ENCODE measurements at regions not wholly inside any gene's neighbourhood (a gene's known extent, or its start where the extent isn't known, plus 50 kb on each side); places are given as distances from the start of the nearest gene placed in this dataset.

DNA sequence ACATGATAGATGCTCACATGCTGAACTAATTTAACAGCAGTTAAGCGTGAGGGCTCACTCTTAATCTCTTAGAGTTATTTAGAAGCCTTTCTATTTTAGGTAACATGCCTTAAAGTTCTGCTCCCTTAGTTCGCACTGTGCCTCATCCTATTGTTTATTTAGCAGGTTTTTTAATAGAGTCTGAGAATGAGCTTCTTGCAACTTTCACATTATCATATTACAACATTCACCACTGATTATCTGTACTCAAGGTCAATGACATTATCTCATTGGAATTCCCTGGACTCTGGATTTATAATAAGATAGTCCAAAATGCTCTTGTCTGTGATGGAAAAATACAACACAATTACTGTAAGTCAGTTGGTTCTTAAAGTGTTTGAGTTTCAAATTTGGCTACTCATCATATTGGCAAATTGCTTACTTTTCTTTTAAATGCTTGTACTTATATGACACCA, 183.6 kb upstream of the SLC38A2 start:
- Histone ChIP-seq H3K4me1 (ENCODE audit: control insufficient read depth, extremely low read depth, insufficient read depth, low read length) (peaks cover 18% of the 10 kb centered on the region), H3K9me3 (ENCODE audit: control insufficient read depth, insufficient read depth, low read depth, low read length) (no peaks in the 10 kb centered on the region), H3K4me3 (replicated peaks in 1 of 4; ENCODE audit: control extremely low read depth in 1 of 4, insufficient read depth in 1 of 4, low read depth in 3 of 4, low read length in 4 of 4) (peak overlapping the region in 3 of 4 experiments; percentile 5 to 44 (median 27)), H3K9ac (ENCODE audit: insufficient read depth, low read length) (peak overlapping the region; percentile 40), H3K36me3 (ENCODE audit: control insufficient read depth, insufficient read depth, low read length) (no peaks in the 10 kb centered on the region), H4K20me1 (ENCODE audit: control insufficient read depth, extremely low read depth, insufficient read depth, low read length) (no peaks in the 10 kb centered on the region), H3K4me2 (ENCODE audit: extremely low read depth, insufficient read depth, low read length) (peak overlapping the region; percentile 61), H3K79me2 (ENCODE audit: control insufficient read depth, insufficient read depth, low read length) (no peaks in the 10 kb centered on the region), H2AFZ (ENCODE audit: low read length) (no peak overlapping the region), H3K27ac (ENCODE audit: insufficient read depth, low read length) (peak overlapping the region; percentile 91), H3K27me3 (ENCODE audit: control insufficient read depth, insufficient read depth, low read length) (no peaks in the 10 kb centered on the region)
- peak; percentile 96 to 98 for DNase-seq (ENCODE audit: low read depth in 2 of 2)
- TF ChIP-seq EZH2 (IDR thresholded peaks at IDR 0.05; ENCODE audit: low read length, missing control alignments) = no peak
- TF ChIP-seq, protein P1, sequence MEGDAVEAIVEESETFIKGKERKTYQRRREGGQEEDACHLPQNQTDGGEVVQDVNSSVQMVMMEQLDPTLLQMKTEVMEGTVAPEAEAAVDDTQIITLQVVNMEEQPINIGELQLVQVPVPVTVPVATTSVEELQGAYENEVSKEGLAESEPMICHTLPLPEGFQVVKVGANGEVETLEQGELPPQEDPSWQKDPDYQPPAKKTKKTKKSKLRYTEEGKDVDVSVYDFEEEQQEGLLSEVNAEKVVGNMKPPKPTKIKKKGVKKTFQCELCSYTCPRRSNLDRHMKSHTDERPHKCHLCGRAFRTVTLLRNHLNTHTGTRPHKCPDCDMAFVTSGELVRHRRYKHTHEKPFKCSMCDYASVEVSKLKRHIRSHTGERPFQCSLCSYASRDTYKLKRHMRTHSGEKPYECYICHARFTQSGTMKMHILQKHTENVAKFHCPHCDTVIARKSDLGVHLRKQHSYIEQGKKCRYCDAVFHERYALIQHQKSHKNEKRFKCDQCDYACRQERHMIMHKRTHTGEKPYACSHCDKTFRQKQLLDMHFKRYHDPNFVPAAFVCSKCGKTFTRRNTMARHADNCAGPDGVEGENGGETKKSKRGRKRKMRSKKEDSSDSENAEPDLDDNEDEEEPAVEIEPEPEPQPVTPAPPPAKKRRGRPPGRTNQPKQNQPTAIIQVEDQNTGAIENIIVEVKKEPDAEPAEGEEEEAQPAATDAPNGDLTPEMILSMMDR (conservative IDR thresholded peaks at IDR 0.05 in 1 of 2, IDR thresholded peaks at IDR 0.05 in 1 of 2; ENCODE audit: low read depth in 1 of 2, low read length in 2 of 2) = no peak

DNA sequence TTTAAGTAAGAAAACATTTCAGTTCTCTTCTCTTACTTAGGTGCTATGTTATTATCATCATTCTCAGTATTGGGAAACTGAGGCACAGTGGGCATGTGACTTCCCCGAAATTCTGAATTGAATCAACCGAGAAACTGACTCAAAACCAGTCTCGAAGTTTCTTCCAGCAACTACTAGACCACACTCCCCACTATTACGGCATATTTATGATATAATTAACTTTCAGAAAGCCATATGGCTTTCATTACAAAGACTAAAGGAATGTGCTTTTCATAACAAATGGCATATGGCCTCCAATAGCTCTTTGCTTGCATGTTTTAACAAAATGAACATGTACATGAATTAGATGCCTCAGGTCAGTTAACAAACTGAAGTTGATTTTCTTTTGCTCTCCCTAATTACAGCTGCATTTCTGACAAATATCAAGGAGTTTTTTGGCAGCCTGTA, 182.9 kb upstream of the SLC38A2 start:
- Histone ChIP-seq H3K27ac (ENCODE audit: insufficient read depth, low read length) (peak overlapping the region; percentile 91), H3K9ac (ENCODE audit: insufficient read depth, low read length) (no peak overlapping the region), H3K79me2 (ENCODE audit: control insufficient read depth, insufficient read depth, low read length) (no peaks in the 10 kb centered on the region), H3K4me2 (ENCODE audit: extremely low read depth, insufficient read depth, low read length) (peak overlapping the region; percentile 61), H3K9me3 (ENCODE audit: control insufficient read depth, insufficient read depth, low read depth, low read length) (no peaks in the 10 kb centered on the region), H3K4me1 (ENCODE audit: control insufficient read depth, extremely low read depth, insufficient read depth, low read length) (peaks cover 18% of the 10 kb centered on the region), H3K4me3 (replicated peaks in 1 of 4; ENCODE audit: control extremely low read depth in 1 of 4, insufficient read depth in 1 of 4, low read depth in 3 of 4, low read length in 4 of 4) (peak overlapping the region in 3 of 4 experiments; percentile 5 to 44 (median 27)), H2AFZ (ENCODE audit: low read length) (no peak overlapping the region), H3K27me3 (ENCODE audit: control insufficient read depth, insufficient read depth, low read length) (no peaks in the 10 kb centered on the region), H3K36me3 (ENCODE audit: control insufficient read depth, insufficient read depth, low read length) (no peaks in the 10 kb centered on the region), H4K20me1 (ENCODE audit: control insufficient read depth, extremely low read depth, insufficient read depth, low read length) (no peaks in the 10 kb centered on the region)
- DNase-seq (ENCODE audit: low read depth in 2 of 2) = peak; percentile 91 to 93
- TF ChIP-seq EZH2 (IDR thresholded peaks at IDR 0.05; ENCODE audit: low read length, missing control alignments) = no peak
- TF ChIP-seq, protein P1 (conservative IDR thresholded peaks at IDR 0.05 in 1 of 2, IDR thresholded peaks at IDR 0.05 in 1 of 2; ENCODE audit: low read depth in 1 of 2, low read length in 2 of 2) = no peak

DNA sequence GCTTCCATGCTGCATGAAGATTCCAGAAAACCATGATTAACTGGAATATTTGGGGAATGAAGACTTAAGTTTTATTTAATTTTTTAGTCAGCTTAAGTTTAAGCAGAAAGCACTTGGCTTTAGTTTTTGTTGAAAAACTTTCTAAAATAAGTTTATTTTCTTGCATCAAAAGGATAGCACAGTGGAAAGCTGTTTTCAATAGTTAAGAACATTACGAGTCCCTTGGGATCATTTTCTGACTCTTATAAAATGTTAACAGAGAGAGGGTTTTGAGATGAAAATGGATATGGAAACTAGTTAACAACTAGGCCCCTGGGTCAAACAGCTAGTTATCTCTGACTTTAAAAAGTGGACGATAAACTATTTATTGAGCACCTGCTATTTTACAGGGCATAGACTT, 181.9 kb upstream of the SLC38A2 start:
- H2AFZ ChIP-seq (ENCODE audit: low read length) = no peak overlapping the region
- no peaks in the 10 kb centered on the region for H3K36me3 ChIP-seq (ENCODE audit: control insufficient read depth, insufficient read depth, low read length)
- no peak for TF ChIP-seq EZH2 (IDR thresholded peaks at IDR 0.05; ENCODE audit: low read length, missing control alignments)
- TF ChIP-seq, protein P1 (conservative IDR thresholded peaks at IDR 0.05 in 1 of 2, IDR thresholded peaks at IDR 0.05 in 1 of 2; ENCODE audit: low read depth in 1 of 2, low read length in 2 of 2) = no peak
- H3K9me3 ChIP-seq (ENCODE audit: control insufficient read depth, insufficient read depth, low read depth, low read length) = no peaks in the 10 kb centered on the region
- H3K79me2 ChIP-seq (ENCODE audit: control insufficient read depth, insufficient read depth, low read length) = no peaks in the 10 kb centered on the region
- peaks cover 21% of the 10 kb centered on the region for H3K4me1 ChIP-seq (ENCODE audit: control insufficient read depth, extremely low read depth, insufficient read depth, low read length)
- no peak for DNase-seq (ENCODE audit: low read depth in 2 of 2)
- no peak overlapping the region for H3K4me3 ChIP-seq (replicated peaks in 1 of 4; ENCODE audit: control extremely low read depth in 1 of 4, insufficient read depth in 1 of 4, low read depth in 3 of 4, low read length in 4 of 4)
- no peaks in the 10 kb centered on the region for H4K20me1 ChIP-seq (ENCODE audit: control insufficient read depth, extremely low read depth, insufficient read depth, low read length)
- no peak overlapping the region for H3K4me2 ChIP-seq (ENCODE audit: extremely low read depth, insufficient read depth, low read length)
- H3K9ac ChIP-seq (ENCODE audit: insufficient read depth, low read length) = no peak overlapping the region
- no peaks in the 10 kb centered on the region for H3K27me3 ChIP-seq (ENCODE audit: control insufficient read depth, insufficient read depth, low read length)
- H3K27ac ChIP-seq (ENCODE audit: insufficient read depth, low read length) = peak overlapping the region; percentile 91
